Activated CD4-positive, alpha-beta T cell treated with anti-CD3 and anti-CD28 coated beads, Interleukin-10, Interleukin-2, amounts not matched to agents 100 ng/mL and 50 ng/mL, durations not matched to agents 16 hours and 8 hours (primary cell): ENCODE measurements at regions not wholly inside any gene's neighbourhood (a gene's known extent, or its start where the extent isn't known, plus 50 kb on each side); places are given as distances from the start of the nearest gene placed in this dataset.
"Not testable (repeated sequence)": the region's sequence is repeated elsewhere in the genome, so short reads cannot be mapped to it uniquely, and the experiment has no call there.

Source experiments
- DNase-seq: peaks from one replicate; pipeline ENCODE4 v3.0.0-alpha.2; 2020

GRCh38 chr10:117792214-117792613 lies 249.7 kb downstream of the EMX2 start:
- no peak for DNase-seq

GRCh38 chr10:117796130-117796745 lies 250.5 kb downstream of the RAB11FIP2 start:
- no peak for DNase-seq

GRCh38 chr10:117797296-117797695 lies 249.4 kb downstream of the RAB11FIP2 start:
- no peak for DNase-seq

GRCh38 chr10:117801691-117802090 lies 245.1 kb downstream of the RAB11FIP2 start:
- no peak for DNase-seq

GRCh38 chr10:117804470-117805011 lies 242.2 kb downstream of the RAB11FIP2 start:
- DNase-seq: no peak

- DNase-seq: no peak
Observed at GRCh38 chr10:117805139-117805538, 241.6 kb downstream of the RAB11FIP2 start.

- DNase-seq: no peak
Observed at GRCh38 chr10:117807441-117807840, 239.3 kb downstream of the RAB11FIP2 start.

- DNase-seq: not testable (repeated sequence)
Observed at GRCh38 chr10:117815816-117816215, 230.9 kb downstream of the RAB11FIP2 start.

- no peak for DNase-seq
Observed at GRCh38 chr10:117817116-117817515, 229.6 kb downstream of the RAB11FIP2 start.

GRCh38 chr10:117818721-117819120 lies 228.0 kb downstream of the RAB11FIP2 start:
- DNase-seq: no peak

- no peak for DNase-seq
Observed at GRCh38 chr10:117819304-117819703, 227.4 kb downstream of the RAB11FIP2 start.

GRCh38 chr10:117823980-117824379 lies 222.8 kb downstream of the RAB11FIP2 start:
- no peak for DNase-seq

GRCh38 chr10:117830205-117830604 lies 216.5 kb downstream of the RAB11FIP2 start:
- DNase-seq: no peak

- peak; percentile 19 for DNase-seq
Observed at GRCh38 chr10:117830787-117831212, 215.9 kb downstream of the RAB11FIP2 start.

GRCh38 chr10:117838500-117839498 lies 207.9 kb downstream of the RAB11FIP2 start:
- not testable (repeated sequence) for DNase-seq

- DNase-seq: not testable (repeated sequence)
Observed at GRCh38 chr10:117856426-117856825, 190.3 kb downstream of the RAB11FIP2 start.

GRCh38 chr10:117860135-117860534 lies 186.6 kb downstream of the RAB11FIP2 start:
- DNase-seq: no peak

- DNase-seq: no peak
Observed at GRCh38 chr10:117860823-117861222, 185.9 kb downstream of the RAB11FIP2 start.

- no peak for DNase-seq
Observed at GRCh38 chr10:117861329-117861728, 185.4 kb downstream of the RAB11FIP2 start.

GRCh38 chr10:117863771-117864170 lies 183.0 kb downstream of the RAB11FIP2 start:
- DNase-seq: no peak

- DNase-seq: no peak
Observed at GRCh38 chr10:117865945-117866344, 180.8 kb downstream of the RAB11FIP2 start.

- DNase-seq: no peak
Observed at GRCh38 chr10:117868151-117868550, 178.6 kb downstream of the RAB11FIP2 start.

- no peak for DNase-seq
Observed at GRCh38 chr10:117875793-117876192, 170.9 kb downstream of the RAB11FIP2 start.

- DNase-seq: no peak
Observed at GRCh38 chr10:117876210-117876609, 170.5 kb downstream of the RAB11FIP2 start.
